ENCODE measurements at regions not wholly inside any gene's neighbourhood (a gene's known extent, or its start where the extent isn't known, plus 50 kb on each side); places are given as distances from the start of the nearest gene placed in this dataset.

DNA sequence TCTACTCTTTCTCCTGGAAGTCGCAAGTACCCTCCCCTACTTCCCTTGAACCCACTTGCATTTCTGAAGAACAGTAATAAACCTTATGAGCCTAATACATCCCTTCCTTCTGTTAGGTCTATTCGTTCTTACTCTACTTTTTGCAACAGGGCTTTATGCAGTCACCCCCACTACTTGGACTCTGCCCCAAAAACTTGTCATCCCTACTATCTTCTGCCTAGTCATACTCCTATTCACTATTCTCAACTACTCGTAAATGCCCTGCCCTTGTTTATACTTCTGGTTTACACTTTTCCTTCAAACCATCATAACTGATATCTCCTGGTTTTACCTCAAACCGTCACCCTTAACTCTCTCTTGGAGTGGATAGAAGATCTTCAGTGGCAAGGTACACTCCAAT is 55.2 kb upstream of the SLIT2 start:
- WGBS (ENCODE audit: insufficient coverage, insufficient replicate concordance, low lambda C conversion rate, missing lambda C conversion rate), result 14% methylated on average over 4 of the region's 4 CpGs
- no peak for TF ChIP-seq NR2C2 (IDR thresholded peaks at IDR 0.05; ENCODE audit: borderline replicate concordance, control insufficient read depth, insufficient read length, low read depth)
- TF ChIP-seq, protein P1, sequence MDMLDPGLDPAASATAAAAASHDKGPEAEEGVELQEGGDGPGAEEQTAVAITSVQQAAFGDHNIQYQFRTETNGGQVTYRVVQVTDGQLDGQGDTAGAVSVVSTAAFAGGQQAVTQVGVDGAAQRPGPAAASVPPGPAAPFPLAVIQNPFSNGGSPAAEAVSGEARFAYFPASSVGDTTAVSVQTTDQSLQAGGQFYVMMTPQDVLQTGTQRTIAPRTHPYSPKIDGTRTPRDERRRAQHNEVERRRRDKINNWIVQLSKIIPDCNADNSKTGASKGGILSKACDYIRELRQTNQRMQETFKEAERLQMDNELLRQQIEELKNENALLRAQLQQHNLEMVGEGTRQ (IDR thresholded peaks at IDR 0.05; ENCODE audit: borderline replicate concordance, low read depth, low read length), result no peak
- no peak for TF ChIP-seq SREBF1 (IDR thresholded peaks at IDR 0.05; ENCODE audit: low read length)
- no peak for TF ChIP-seq BHLHE40 (IDR thresholded peaks at IDR 0.05; ENCODE audit: borderline replicate concordance in 1 of 2, low read depth in 2 of 2, low read length in 1 of 2)
- TF ChIP-seq TAF1 (IDR thresholded peaks at IDR 0.05; ENCODE audit: borderline replicate concordance, low read depth, low read length), result no peak
- no peak for TF ChIP-seq PML (IDR thresholded peaks at IDR 0.05; ENCODE audit: low read length)
- no peak for TF ChIP-seq PAX5 (IDR thresholded peaks at IDR 0.05; ENCODE audit: borderline replicate concordance, low read depth, low read length)
- TF ChIP-seq SIN3A (IDR thresholded peaks at IDR 0.05; ENCODE audit: low read depth, low read length), result no peak
- TF ChIP-seq YY1 (IDR thresholded peaks at IDR 0.05; ENCODE audit: low read depth, low read length), result no peak
- TF ChIP-seq, protein P2, sequence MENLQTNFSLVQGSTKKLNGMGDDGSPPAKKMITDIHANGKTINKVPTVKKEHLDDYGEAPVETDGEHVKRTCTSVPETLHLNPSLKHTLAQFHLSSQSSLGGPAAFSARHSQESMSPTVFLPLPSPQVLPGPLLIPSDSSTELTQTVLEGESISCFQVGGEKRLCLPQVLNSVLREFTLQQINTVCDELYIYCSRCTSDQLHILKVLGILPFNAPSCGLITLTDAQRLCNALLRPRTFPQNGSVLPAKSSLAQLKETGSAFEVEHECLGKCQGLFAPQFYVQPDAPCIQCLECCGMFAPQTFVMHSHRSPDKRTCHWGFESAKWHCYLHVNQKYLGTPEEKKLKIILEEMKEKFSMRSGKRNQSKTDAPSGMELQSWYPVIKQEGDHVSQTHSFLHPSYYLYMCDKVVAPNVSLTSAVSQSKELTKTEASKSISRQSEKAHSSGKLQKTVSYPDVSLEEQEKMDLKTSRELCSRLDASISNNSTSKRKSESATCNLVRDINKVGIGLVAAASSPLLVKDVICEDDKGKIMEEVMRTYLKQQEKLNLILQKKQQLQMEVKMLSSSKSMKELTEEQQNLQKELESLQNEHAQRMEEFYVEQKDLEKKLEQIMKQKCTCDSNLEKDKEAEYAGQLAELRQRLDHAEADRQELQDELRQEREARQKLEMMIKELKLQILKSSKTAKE (IDR thresholded peaks at IDR 0.05; ENCODE audit: low read depth, poor library complexity, severe bottlenecking), result no peak
- TF ChIP-seq STAT3 (IDR thresholded peaks at IDR 0.05; ENCODE audit: low read depth, low read length), result no peak
- no peak for TF ChIP-seq NR2F1 (conservative IDR thresholded peaks at IDR 0.05)
- TF ChIP-seq RAD51 (IDR thresholded peaks at IDR 0.05), result no peak
- in situ Hi-C loops (cut with MboI) (no loop called here), intact Hi-C loops (cut with micrococcal nuclease; ENCODE audit: unreplicated experiment) (no loop called here)
- SMC1A ChIA-PET (ENCODE audit: uncharacterized antibody, unreplicated experiment), result no interaction called here
- CTCF ChIA-PET, result no interaction called here
- H3K36me3 ChIP-seq (ENCODE audit: control insufficient read depth in 2 of 2, insufficient read depth in 2 of 2, low read length in 1 of 2), result no peaks in the 10 kb centered on the region
- H3K79me2 ChIP-seq (ENCODE audit: control insufficient read depth, insufficient read depth, low read length), result no peaks in the 10 kb centered on the region
- ATAC-seq (no peak), DNase-seq (ENCODE audit: low read depth, low spot score) (no peak), FAIRE-seq (no peak)
- H3K27ac ChIP-seq (ENCODE audit: control insufficient read depth, insufficient read depth), result no peak overlapping the region
- H2AFZ ChIP-seq (ENCODE audit: control insufficient read depth, low read depth, low read length), result no peak overlapping the region
- RAD21 ChIA-PET (ENCODE audit: unreplicated experiment), result no interaction called here
- H3K27me3 ChIP-seq (replicated peaks in 1 of 2; ENCODE audit: control insufficient read depth in 2 of 2, insufficient read depth in 2 of 2, low read length in 1 of 2), result no peaks in the 10 kb centered on the region
- no peak overlapping the region for H3K9ac ChIP-seq (ENCODE audit: control insufficient read depth, insufficient read depth, low read length)
- H3K4me1 ChIP-seq (ENCODE audit: control insufficient read depth, insufficient read depth, low read length), result no peaks in the 10 kb centered on the region
- H3K4me2 ChIP-seq (ENCODE audit: control insufficient read depth, insufficient read depth), result no peak overlapping the region
- no peaks in the 10 kb centered on the region for H3K9me3 ChIP-seq (replicated peaks; ENCODE audit: control insufficient read depth, insufficient read depth, low read length)
- H4K20me1 ChIP-seq (ENCODE audit: control insufficient read depth, insufficient read depth), result no peaks in the 10 kb centered on the region
- no peak overlapping the region for H3K4me3 ChIP-seq
- POLR2A ChIA-PET, result no interaction called here
- no TSS peak for BruUV-seq (replicated peaks)

Measured in GM12878 (cell line).